ENCODE measurements at regions not wholly inside any gene's neighbourhood (a gene's known extent, or its start where the extent isn't known, plus 50 kb on each side); places are given as distances from the start of the nearest gene placed in this dataset.

DNA sequence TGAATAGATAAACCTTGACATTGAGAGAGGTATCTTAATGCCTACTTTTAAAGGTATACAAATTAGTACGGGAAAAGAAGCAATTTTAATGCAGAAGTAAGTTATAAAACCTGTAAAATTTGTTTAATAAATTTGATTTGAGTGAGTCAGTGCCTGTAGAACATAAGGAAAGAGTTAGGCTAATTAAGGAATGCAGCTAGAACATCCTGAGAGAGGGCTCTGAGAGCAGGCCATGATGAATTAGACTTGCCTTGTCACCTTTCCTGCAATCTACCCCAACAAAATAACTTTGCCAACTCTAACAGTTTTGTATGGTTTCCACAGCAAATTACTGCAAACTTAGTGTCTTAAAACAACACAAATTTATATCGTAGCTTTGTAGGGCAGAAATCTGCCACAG, 700.8 kb downstream of the RFPL4B start:
- H3K4me1 ChIP-seq = no peaks in the 10 kb centered on the region
- H3K9me3 ChIP-seq (replicated peaks in 1 of 11) = no peaks in the 10 kb centered on the region
- no peaks in the 10 kb centered on the region for H3K27me3 ChIP-seq
- no peak overlapping the region for H3K27ac ChIP-seq
- TF ChIP-seq Cebpa-rat (IDR thresholded peaks at IDR 0.05) = no peak
- no peaks in the 10 kb centered on the region for H3K36me3 ChIP-seq
- no peak overlapping the region for H3K4me2 ChIP-seq
- no peaks in the 10 kb centered on the region for H4K20me1 ChIP-seq
- no peak overlapping the region for H3K9ac ChIP-seq
- no peak overlapping the region for H3K4me3 ChIP-seq

DNA sequence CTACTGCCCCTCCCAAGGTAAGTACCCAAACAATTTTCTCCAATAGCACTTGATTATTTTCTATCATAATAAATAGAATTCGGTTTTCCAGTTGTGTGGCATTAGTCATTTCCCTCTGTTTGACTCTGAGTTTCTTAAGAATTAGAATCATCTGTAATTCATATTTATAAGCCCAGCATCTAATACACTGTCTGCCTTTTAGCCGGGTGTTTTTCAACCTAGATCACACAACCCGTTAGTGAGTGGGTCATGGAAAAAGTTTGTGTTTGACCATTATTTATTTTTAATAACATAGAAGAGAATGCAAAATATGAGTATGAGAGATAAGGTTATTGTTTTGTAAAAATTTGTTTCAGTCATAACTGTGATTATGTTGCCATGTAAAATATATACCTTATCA, 701.6 kb downstream of the RFPL4B start:
- TF ChIP-seq Cebpa-rat (IDR thresholded peaks at IDR 0.05) = no peak
- Histone ChIP-seq H3K36me3 (no peaks in the 10 kb centered on the region), H3K9ac (no peak overlapping the region), H4K20me1 (no peaks in the 10 kb centered on the region), H3K4me3 (no peak overlapping the region), H3K4me1 (no peaks in the 10 kb centered on the region), H3K9me3 (replicated peaks in 1 of 11) (no peaks in the 10 kb centered on the region), H3K27me3 (no peaks in the 10 kb centered on the region), H3K4me2 (no peak overlapping the region), H3K27ac (no peak overlapping the region)

DNA sequence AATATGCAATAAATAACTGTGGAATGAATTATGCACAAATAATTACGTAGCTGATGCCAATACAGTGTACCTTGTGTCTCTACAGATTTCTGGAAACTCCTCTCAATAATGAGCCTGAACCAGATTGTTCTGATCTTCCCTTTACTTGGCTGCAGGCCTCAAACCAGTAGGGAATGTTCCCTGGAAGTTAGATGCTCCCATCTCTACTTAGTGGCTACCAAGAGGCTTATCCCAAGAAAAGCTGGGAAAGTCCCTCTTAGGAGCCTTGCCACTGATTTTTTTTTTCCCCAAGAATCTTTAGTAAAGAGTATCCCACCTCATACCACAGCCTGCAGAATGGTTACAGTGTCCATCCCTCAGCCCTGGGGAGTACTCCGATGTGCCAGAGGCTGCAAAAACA, 702.1 kb downstream of the RFPL4B start:
- TF ChIP-seq Cebpa-rat (IDR thresholded peaks at IDR 0.05) = no peak
- H3K9ac ChIP-seq = no peak overlapping the region
- H4K20me1 ChIP-seq = no peaks in the 10 kb centered on the region
- H3K27ac ChIP-seq = no peak overlapping the region
- H3K4me2 ChIP-seq = no peak overlapping the region
- no peaks in the 10 kb centered on the region for H3K9me3 ChIP-seq (replicated peaks in 1 of 11)
- no peak overlapping the region for H3K4me3 ChIP-seq
- H3K36me3 ChIP-seq = no peaks in the 10 kb centered on the region
- H3K4me1 ChIP-seq = no peaks in the 10 kb centered on the region
- H3K27me3 ChIP-seq = no peaks in the 10 kb centered on the region

DNA sequence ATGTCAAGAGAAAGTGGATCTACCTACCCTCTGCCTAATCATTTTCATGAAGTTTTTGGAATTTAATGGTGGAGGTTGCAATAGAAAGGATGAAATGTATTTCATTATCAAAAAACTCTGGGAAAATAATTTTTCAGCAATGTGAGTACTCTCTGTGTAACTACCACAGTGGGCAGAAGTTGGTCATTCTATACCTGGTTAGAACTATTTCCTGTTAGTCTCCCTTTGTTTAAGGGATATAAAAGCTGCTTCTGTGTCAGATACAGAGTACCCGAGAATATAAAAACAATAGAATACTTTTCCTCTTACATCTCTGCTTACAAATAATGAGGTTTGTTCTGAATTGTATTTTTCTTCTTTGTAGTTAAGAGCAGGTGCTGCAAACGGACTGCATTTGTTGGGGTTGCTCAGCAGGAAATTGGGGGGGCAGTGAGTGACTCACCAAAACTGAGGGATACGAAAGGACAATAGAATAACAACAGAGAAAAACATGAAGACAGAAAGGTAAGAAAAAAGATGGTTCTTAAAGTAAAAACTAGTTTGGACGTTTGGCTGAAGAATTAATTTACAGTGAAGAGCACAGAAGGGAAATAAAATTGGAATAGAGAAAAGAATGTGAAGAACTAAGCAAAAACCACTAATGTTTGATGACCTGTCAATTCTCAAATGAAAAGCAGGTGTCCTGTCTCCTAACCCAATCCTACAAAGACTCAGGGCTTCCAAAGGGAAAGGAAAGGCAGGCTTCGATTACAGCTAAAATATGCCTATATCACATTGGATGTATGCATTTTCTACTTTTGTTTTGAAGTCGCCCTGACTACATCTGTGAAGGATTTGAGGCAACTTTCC, 703.1 kb downstream of the RFPL4B start:
- TF ChIP-seq Cebpa-rat (IDR thresholded peaks at IDR 0.05) = no peak
- no peak overlapping the region for H3K9ac ChIP-seq
- no peaks in the 10 kb centered on the region for H3K27me3 ChIP-seq
- no peak overlapping the region for H3K4me2 ChIP-seq
- H3K9me3 ChIP-seq (replicated peaks in 1 of 11) = no peaks in the 10 kb centered on the region
- no peaks in the 10 kb centered on the region for H3K4me1 ChIP-seq
- no peak overlapping the region for H3K4me3 ChIP-seq
- H3K27ac ChIP-seq = no peak overlapping the region
- no peaks in the 10 kb centered on the region for H4K20me1 ChIP-seq
- H3K36me3 ChIP-seq = no peaks in the 10 kb centered on the region

DNA sequence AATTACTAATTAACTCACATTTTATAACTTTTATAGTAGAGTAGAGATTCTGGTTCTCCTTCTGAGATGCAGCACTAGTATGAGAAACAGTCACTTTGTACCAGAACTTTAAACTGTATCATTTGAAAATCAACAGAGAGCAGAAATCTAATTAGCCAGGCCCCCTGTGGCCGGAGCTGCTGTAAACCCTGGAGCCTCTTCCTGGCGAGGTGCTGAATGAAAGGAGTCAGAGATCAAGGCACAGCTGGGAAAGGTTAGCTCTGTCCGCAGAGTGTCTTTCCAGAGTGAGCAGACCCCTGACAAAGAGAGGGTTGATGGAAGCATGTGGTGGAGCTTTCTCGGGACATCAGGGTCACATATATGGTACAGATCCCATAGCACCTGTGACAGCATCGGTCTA, 703.8 kb downstream of the RFPL4B start:
- Histone ChIP-seq H3K36me3 (no peaks in the 10 kb centered on the region), H3K4me2 (no peak overlapping the region), H3K4me1 (no peaks in the 10 kb centered on the region), H3K9me3 (replicated peaks in 1 of 11) (no peaks in the 10 kb centered on the region), H3K27ac (no peak overlapping the region), H4K20me1 (no peaks in the 10 kb centered on the region), H3K27me3 (no peaks in the 10 kb centered on the region), H3K4me3 (no peak overlapping the region), H3K9ac (no peak overlapping the region)
- no peak for TF ChIP-seq Cebpa-rat (IDR thresholded peaks at IDR 0.05)

DNA sequence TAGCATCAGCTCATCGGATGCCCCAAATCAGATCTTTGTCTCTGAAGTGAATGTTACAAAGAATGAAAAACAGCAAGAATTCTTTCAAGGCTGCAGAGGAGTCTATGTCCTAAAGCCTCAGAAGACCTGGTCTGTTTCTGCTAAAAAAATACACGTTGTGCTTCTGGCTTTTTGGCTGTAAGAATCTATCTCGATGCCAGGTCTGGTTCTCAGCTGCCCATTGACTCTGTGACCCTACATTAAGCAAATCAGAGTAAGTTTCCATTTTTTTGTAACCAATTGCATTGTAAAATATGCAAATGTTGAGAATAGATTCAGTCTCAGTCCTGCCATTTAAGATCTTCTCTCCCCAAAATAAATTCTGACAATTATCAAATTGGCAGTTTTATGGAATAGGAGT, 705.4 kb downstream of the RFPL4B start:
- no peaks in the 10 kb centered on the region for H3K27me3 ChIP-seq
- no peak overlapping the region for H3K9ac ChIP-seq
- H3K4me1 ChIP-seq = no peaks in the 10 kb centered on the region
- no peak overlapping the region for H3K27ac ChIP-seq
- H3K36me3 ChIP-seq = no peaks in the 10 kb centered on the region
- no peak overlapping the region for H3K4me2 ChIP-seq
- TF ChIP-seq Cebpa-rat (IDR thresholded peaks at IDR 0.05) = no peak
- H4K20me1 ChIP-seq = no peaks in the 10 kb centered on the region
- no peak overlapping the region for H3K4me3 ChIP-seq
- no peaks in the 10 kb centered on the region for H3K9me3 ChIP-seq (replicated peaks in 1 of 11)

DNA sequence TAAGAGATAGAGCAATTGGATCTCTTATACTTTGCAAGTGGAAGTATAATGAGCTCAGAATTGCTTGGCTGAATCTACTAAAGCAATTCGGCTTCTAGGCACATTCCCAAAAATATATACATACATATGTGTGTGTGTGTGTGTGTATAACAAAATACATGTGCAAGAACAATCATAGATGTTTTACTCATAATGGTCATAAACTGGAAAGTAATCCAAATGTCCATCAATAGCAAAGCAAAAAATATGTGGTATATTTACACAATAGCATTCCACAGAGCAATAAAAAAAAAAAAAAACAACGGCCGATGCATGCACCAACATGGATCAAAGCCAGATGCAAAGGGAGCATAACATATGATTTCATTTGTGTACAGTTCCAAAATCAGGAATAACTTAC, 707.9 kb downstream of the RFPL4B start:
- H3K4me1 ChIP-seq = no peaks in the 10 kb centered on the region

DNA sequence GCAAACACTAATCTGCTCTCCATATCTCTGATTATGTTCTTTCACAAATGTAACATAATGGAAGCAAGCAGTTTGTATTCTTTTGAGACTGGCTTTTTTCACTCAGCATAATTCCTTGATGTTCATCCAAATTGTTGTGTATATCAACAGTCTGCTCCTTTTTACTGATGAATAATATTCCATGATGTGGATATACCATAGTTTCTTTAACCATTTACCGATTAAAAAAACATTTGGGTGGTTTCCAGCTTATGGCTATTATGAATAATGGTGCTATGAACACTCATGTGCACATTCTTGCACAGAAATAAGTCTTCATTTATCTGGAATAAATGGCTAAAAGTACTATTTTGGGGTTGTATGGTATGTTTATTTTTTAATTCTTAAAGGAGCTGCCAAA, 708.9 kb downstream of the RFPL4B start:
- no peak overlapping the region for H3K4me2 ChIP-seq
- TF ChIP-seq Cebpa-rat (IDR thresholded peaks at IDR 0.05) = no peak
- H3K4me1 ChIP-seq = no peaks in the 10 kb centered on the region
- H3K4me3 ChIP-seq = no peak overlapping the region
- no peaks in the 10 kb centered on the region for H3K36me3 ChIP-seq
- no peak overlapping the region for H3K9ac ChIP-seq
- H3K9me3 ChIP-seq (replicated peaks in 1 of 11) = no peaks in the 10 kb centered on the region
- no peak overlapping the region for H3K27ac ChIP-seq
- H4K20me1 ChIP-seq = no peaks in the 10 kb centered on the region
- no peaks in the 10 kb centered on the region for H3K27me3 ChIP-seq

More for the DNA sequence above, 707.9 kb downstream of the RFPL4B start:
- no peaks in the 10 kb centered on the region for H4K20me1 ChIP-seq
- no peak overlapping the region for H3K4me2 ChIP-seq
- no peak overlapping the region for H3K9ac ChIP-seq
- no peaks in the 10 kb centered on the region for H3K9me3 ChIP-seq (replicated peaks in 1 of 11)
- no peaks in the 10 kb centered on the region for H3K27me3 ChIP-seq
- no peak overlapping the region for H3K27ac ChIP-seq
- H3K4me3 ChIP-seq = no peak overlapping the region
- no peak for TF ChIP-seq Cebpa-rat (IDR thresholded peaks at IDR 0.05)
- H3K36me3 ChIP-seq = no peaks in the 10 kb centered on the region

DNA sequence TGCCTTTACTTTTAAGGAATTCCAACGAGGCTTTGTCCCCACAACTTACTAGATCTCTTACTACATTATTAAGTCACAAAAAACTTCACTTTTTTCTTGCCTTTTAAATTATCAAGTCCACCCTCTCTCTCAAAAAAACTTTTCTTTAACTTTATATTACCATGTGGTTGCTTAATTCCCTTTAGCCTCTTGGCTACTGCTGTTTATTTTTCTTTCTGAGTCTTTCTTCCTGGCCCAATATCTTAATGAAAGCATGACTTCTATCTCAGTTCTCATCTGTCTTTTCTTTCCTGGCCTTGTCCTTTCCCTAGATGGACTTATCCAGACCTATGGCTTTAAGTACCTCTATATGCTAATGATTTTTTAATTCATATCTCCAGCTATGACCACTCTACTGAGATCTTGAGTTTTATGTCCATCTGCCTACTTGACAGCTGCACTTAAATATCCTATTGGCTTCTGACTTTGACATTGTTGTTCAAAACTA, 710.5 kb downstream of the RFPL4B start:
- Histone ChIP-seq H4K20me1 (no peaks in the 10 kb centered on the region), H3K27ac (no peak overlapping the region), H3K9ac (no peak overlapping the region), H3K36me3 (no peaks in the 10 kb centered on the region), H3K27me3 (no peaks in the 10 kb centered on the region), H3K4me3 (no peak overlapping the region), H3K9me3 (replicated peaks in 1 of 11) (no peaks in the 10 kb centered on the region), H3K4me1 (no peaks in the 10 kb centered on the region), H3K4me2 (no peak overlapping the region)
- TF ChIP-seq Cebpa-rat (IDR thresholded peaks at IDR 0.05) = no peak

DNA sequence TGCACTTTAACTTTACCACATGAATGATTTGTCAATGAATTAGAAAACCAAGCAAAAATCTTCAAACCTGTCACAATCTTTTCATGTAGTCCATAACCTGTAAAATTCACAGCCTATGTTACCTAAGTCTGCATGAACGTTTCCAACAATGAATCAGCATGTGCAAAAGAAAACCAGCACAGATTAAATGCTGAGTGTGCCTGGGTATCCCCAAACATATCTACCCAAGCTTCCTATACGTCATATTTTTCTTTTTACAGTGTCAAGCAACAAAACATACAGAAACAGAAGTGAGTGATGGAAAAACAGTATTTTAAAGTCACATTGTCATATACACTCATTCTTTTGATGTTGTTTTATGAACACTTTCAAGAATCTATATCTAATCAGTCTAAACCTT, 713.5 kb downstream of the RFPL4B start:
- no peaks in the 10 kb centered on the region for H3K27me3 ChIP-seq
- no peaks in the 10 kb centered on the region for H3K36me3 ChIP-seq
- H3K9me3 ChIP-seq (replicated peaks in 1 of 11) = no peaks in the 10 kb centered on the region
- no peaks in the 10 kb centered on the region for H3K4me1 ChIP-seq
- TF ChIP-seq Cebpa-rat (IDR thresholded peaks at IDR 0.05) = no peak
- H3K9ac ChIP-seq = no peak overlapping the region
- H3K27ac ChIP-seq = no peak overlapping the region
- no peak overlapping the region for H3K4me2 ChIP-seq
- H4K20me1 ChIP-seq = no peaks in the 10 kb centered on the region
- no peak overlapping the region for H3K4me3 ChIP-seq

All from BLaER1 treated with 17β-estradiol and CSF1 and Interleukin-3, amounts not matched to agents 10 nM and 100 nM (cell line).